NCI-H146 (cell line): ENCODE measurements at regions not wholly inside any gene's neighbourhood (a gene's known extent, or its start where the extent isn't known, plus 50 kb on each side); places are given as distances from the start of the nearest gene placed in this dataset.
A peak's percentile ranks its signal among the peaks of the same experiment; 100 is the strongest.

ENCODE experiments used
- DNase-seq: peaks from one replicate; lab custom pipeline; 2025; lab: John Stamatoyannopoulos, UW

GRCh38 chr13:61770681-61771080, 355.0 kb upstream of the PCDH20 start:
- DNase-seq = no peak

GRCh38 chr13:61768175-61768574, 352.5 kb upstream of the PCDH20 start:
- no peak for DNase-seq

GRCh38 chr13:61766667-61767058, 351.0 kb upstream of the PCDH20 start:
- no peak for DNase-seq

GRCh38 chr13:61765940-61766666, 350.5 kb upstream of the PCDH20 start:
- DNase-seq = no peak

GRCh38 chr13:61765181-61765742, 349.6 kb upstream of the PCDH20 start:
- DNase-seq = no peak

GRCh38 chr13:61761690-61762089, 346.0 kb upstream of the PCDH20 start:
- no peak for DNase-seq

GRCh38 chr13:61760102-61760501, 344.5 kb upstream of the PCDH20 start:
- DNase-seq = no peak

- no peak for DNase-seq
These were observed 340.4 kb upstream of the PCDH20 start for GRCh38 chr13:61756031-61756430.

- DNase-seq = no peak
These were observed 335.4 kb upstream of the PCDH20 start for GRCh38 chr13:61751039-61751438.

GRCh38 chr13:61738236-61738750, 322.6 kb upstream of the PCDH20 start:
- no peak for DNase-seq

- no peak for DNase-seq
These were observed 319.0 kb upstream of the PCDH20 start for GRCh38 chr13:61734683-61735082.

GRCh38 chr13:61728471-61728870, 312.8 kb upstream of the PCDH20 start:
- DNase-seq = no peak

- DNase-seq = no peak
These were observed 312.1 kb upstream of the PCDH20 start for GRCh38 chr13:61727767-61728166.

- DNase-seq = no peak
These were observed 310.2 kb upstream of the PCDH20 start for GRCh38 chr13:61725806-61726205.

- DNase-seq = no peak
These were observed 306.5 kb upstream of the PCDH20 start for GRCh38 chr13:61722119-61722518.

- no peak for DNase-seq
These were observed 297.0 kb upstream of the PCDH20 start for GRCh38 chr13:61712621-61713020.

GRCh38 chr13:61709258-61709657, 293.6 kb upstream of the PCDH20 start:
- DNase-seq = no peak

GRCh38 chr13:61706899-61707298, 291.2 kb upstream of the PCDH20 start:
- DNase-seq = no peak

- DNase-seq = no peak
These were observed 285.0 kb upstream of the PCDH20 start for GRCh38 chr13:61700620-61701019.

GRCh38 chr13:61700181-61700580, 284.5 kb upstream of the PCDH20 start:
- DNase-seq = no peak

GRCh38 chr13:61696676-61697075, 281.0 kb upstream of the PCDH20 start:
- DNase-seq = no peak

- no peak for DNase-seq
These were observed 279.5 kb upstream of the PCDH20 start for GRCh38 chr13:61695147-61695546.

GRCh38 chr13:61692691-61693090, 277.0 kb upstream of the PCDH20 start:
- no peak for DNase-seq

GRCh38 chr13:61685682-61686012, 270.0 kb upstream of the PCDH20 start:
- peak; percentile 34 for DNase-seq
